HS-5 (cell line): ENCODE measurements at regions not wholly inside any gene's neighbourhood (a gene's known extent, or its start where the extent isn't known, plus 50 kb on each side); places are given as distances from the start of the nearest gene placed in this dataset.

Source experiments
- DNase-seq: peaks from one replicate; pipeline ENCODE4 v3.0.0-alpha.2; 2012; ENCODE audit warnings: low read depth

DNA sequence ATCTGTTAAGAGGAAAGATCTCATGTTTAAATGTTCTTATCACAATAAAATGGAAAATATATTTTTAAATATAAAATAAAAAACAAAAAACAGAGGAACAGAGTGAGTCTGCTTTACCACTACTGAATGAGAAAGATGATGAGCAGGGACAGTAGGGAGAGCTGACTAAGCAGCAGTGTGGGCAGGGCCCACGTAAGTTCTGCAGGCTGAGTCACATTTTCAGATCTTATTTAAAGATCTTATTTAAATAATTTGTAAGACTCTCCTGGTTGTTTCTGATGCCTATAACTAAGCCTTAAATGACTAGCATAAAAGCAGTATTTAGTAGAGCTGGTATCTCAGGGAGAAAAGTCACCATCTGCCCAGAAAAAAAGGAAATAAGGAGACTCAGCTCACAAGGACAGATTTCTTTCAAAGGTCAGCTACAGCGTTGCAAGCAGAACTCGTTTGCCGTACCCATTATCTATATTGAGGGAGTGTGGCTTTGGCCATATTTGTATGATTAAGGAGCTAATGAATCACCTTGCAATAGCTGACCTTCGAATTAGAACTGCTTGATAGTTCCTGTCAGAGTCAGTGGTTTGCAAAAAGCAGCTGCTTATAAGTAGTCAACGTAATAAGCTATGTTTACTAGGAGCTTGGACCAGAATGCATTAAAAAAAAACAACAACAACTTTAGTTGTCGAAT lies 322.1 kb upstream of the CHAC2 start:
- DNase-seq = no peak

DNA sequence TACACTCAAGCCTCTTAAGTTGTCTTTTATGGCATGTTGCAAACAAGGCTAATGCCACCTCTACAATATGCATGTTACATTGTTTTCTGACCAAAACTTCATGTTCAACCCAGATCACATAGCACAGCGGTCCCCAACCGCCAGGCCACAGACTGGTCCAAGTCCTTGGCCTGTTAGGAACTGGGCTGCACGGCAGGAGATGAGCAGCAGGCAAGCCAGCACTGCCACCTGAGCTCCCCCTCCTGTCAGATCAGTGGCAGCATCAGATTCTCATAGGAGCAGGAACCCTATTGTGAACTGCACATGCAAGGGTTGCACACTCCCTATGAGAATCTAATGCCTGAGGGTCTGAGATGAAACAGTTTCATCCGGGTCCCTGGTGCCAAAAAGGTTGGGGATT lies 324.8 kb upstream of the CHAC2 start:
- DNase-seq = no peak

DNA sequence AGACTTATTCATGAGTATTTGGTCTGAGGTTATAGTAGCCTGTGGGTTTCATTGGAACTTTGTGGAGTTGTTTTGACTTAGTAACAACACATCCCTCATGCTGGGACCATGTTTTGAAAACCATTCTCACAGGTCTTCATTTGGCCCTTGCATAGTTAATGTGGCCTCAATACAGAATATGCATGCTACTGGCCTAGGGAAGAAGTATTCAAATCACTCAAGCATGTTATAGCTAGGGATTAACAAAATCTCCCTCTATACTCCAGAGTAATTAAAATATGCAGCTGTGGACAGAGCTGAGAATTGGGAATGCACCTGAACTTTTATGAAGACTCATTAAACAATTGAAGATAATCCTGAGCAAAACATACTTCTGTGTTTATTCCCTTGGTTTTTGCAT lies 325.5 kb upstream of the CHAC2 start:
- no peak for DNase-seq

DNA sequence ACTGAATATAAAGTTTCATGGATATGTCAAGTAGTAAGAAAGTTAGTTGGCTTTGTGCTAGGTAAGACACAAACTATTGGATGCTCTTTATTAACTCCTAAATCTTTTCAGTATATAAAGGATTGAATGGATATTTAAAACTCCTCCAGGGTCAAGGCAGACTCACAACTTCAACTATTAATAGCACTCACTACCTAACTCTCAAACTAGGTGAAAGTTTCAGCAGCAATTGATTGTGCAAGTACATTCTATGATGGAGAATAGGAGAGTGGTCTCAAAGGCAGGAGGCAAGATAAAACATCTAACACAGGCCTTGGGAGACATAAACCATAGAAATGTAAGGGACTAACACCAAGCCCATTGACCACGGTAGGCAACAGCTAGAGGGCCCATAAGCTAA lies 328.9 kb upstream of the CHAC2 start:
- no peak for DNase-seq

DNA sequence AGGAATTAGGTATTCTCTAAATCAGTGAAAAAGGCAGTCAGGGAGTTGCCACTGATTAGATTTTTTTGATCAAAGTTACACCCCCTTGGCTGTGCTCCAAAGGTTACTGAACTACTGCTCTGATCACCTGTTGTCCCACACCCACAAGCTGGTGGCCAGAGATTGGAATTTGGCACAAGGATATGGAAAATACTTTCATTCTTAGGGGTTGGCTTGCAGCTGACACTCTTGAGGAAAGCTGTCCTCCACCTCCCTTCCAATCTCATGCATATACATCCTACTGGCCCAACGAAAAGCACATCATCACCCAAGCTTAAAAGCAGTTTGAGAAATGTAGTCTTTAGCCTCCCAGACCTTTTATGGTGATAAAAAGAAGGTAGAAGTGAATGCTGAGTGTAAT lies 329.5 kb upstream of the CHAC2 start:
- no peak for DNase-seq

DNA sequence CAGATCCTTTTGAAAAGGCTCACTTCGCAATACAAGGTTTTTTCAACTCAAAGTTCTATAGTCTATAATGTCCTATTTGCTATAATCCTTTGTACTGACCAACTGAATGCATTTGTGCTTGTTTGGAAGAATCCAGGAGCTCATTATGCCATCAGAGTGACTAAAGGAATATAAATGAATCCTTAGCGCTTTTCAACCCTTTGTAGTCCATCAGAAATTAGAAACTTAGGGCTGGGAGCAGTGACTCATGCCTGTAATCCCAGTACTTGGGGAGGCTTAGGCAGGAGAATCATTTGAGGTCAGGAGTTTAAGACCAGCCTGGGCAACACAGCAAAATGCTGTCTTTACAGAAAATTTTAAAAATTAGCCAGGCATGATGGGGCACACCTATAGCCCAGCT lies 330.2 kb upstream of the CHAC2 start:
- DNase-seq = no peak

DNA sequence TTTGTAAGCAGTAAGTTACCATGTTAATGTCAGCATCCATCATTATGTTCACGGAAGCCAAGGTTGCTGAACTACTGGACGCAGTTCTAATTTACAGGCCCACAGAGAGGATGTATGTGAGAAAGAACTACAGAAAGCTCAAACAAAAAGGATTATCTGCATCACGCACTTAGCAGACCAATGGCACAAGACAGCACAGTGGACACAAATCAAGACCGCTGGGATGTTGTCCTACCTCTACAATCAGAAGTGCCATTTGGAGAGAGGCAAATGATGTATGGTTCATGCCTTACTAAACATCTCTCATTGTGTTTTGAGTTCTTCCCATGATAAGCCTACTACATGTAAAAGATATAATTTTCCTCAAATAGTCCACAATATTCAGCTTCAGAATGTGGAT lies 330.7 kb upstream of the CHAC2 start:
- no peak for DNase-seq

DNA sequence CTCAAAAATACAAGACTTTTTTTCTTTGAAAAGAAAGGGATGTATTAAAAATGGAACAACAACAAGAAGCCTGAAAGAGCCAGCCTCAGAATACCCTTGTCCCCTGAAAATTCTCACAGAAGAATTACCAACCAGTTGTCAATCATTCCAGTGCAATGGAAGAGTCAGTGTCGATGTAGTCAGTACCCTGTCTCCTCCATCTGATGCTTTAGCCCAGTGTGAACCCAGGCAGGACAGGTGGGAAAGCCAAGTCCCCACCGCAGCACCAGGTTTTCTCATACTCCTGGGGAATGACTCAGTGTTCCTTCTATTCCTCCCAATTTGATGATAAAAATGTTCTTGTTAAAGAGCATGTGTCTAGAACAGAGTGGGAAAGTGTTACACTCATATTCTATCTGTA lies 332.0 kb upstream of the CHAC2 start:
- DNase-seq = no peak

DNA sequence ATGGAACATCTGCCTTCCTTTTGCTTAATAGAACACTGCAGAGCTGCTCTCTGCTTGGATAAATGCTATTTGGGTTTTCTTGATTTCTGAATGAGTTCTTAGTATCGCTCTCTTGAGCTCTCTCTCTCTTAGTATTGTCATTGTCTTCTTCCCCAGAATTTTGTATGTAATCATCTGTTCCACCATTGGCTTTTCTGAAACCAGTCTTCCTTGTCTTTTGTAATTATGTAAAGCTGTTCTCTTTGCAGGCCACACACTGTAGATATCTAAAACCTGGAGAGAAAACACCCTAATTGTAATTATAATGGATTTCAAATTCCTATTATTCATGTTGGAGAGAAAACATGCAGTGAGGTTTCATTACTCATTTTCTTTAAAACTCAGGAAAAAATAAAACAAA lies 333.1 kb upstream of the CHAC2 start:
- no peak for DNase-seq

DNA sequence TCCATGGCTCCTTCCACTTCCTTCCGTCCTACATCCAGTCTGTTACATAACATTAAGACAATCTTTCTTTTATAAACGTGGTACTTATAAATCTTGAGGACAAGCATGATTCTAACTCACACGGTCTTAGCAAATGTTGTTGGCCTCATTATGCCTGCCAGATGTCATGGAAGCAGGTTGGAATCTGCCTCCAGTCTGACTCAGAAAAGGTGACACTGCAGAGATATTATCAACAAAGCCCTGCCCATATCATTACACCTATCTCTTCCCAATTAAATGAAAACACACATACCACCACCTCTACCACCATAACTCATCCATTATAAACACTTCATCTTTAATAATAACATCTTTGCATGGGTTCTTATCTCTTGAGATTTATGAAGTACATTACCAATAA lies 334.7 kb upstream of the CHAC2 start:
- DNase-seq = no peak

DNA sequence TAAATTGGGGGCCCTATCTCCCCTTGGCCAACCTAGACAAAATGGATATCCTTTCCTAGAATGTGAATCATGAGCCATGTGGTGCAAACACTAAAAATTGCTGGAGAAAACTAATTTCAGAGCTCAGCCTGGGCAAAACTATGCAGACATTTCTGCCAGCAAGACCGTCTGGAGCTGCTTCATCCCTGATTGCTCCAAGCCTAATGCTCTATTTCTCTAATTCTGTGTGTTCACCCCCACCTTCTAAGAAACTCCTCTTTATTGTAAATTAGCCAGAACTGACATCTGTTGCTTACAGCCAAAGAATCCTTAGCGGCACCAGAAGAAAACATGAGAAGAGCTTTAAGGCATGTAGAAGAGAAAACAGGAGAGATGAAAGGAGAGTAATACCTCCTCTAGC lies 337.7 kb upstream of the CHAC2 start:
- DNase-seq = no peak

DNA sequence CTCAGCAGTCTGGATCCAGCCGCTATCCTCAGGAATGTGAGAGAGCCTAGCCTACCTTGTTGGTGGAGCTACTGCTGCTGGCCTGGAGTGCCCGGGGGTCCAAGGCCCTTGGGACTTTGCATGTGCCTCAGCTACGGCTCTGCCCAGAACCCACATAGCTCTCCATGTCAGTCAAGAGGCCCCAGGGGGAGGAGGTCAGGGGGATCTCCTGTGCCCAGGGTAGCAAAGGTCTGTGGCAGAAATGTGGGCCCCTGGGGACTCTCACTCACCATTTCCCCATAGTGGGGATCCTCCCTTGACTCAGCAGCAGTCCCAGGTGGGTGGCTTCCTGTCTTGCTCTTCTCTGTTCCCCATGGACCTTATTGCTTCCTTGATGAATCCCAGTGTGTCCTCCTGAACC lies 342.7 kb upstream of the CHAC2 start:
- no peak for DNase-seq

DNA sequence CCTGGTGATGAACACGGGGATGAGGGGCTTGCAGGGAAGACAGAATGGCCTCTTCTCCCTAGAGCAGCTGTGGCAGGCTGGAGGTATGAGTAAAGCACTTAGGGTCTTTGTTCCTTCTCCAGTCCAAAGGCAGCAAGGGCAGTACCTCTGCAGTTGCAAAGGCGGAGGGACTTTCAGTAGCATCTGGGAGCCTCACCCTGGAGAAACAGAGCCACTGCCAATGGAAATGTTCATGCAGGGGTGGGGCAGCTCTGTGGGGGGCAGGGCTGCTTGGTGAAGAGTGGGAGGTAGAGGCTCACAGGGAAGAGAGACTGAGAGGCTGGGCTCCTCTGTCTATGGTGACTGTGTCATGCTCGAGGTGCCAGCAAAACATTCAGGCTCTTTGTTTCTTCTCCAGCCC lies 344.1 kb upstream of the CHAC2 start:
- no peak for DNase-seq

DNA sequence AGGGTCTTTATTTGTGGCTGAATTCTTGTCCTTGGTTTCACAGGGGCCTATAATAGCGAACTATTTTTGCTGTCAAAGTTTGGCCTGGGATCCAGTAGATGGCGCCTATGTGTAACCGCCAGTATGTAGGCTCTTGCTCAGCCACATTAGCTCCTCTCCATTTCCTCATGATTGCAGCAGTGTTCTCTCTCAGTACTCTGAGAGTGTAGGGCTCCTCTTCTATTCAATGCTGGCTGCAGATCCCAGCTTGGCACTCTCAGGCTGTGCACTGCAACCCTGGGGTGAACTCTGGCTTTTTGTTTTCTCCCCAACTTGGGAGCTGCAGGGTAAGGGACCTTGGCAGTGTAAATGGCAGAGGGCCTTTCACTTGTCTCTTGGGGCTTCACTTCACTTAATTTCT lies 344.6 kb upstream of the CHAC2 start:
- no peak for DNase-seq

DNA sequence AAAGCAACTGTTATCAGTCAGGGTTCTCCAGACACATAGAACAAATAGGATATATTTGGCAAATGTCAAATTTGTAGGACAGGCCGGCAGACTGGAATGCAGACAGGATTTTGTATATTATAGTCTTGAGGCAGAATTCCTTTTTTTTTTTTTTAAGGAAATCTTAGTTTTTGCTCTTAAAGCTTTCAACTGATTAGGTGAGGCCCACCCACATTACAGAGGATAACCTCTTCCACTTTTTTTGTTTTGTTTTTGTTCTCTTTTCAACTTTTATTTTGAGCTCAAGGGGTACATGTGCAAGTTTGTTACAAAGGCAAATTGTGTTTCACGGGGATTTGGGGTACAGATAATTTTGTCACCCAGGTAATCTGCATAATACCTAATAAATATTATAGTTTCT lies 350.2 kb upstream of the CHAC2 start:
- DNase-seq = no peak

DNA sequence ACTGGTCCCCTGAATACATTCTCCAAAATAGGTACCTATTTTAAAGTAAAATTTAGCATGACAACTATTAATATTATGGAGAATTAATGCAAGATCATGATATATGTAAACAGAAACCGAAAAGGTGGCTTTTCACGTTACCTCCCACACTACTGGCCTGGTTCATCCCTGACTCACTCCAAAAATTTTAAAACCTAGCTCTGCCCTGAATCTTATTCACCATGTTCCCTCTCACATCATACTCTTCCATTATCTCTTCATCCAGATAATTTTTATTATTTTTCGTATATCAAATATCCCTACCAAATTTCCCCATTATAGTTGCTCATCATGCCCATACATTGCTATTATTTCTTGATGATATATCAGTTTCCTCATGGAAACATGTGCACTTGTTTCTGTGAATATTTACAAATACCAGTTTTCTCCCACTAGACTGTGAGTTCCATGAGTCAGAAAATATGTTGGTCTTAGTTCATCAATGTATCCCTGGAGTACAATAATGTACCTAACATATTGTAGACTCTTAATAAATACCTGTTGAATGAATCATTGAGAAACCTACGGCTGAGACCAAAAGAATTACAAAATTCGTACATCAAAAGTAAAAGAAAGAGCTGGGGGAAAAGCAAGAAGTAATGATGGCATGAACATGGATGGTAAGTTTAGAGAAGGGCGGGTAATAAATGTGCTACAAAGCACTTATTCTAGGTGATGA lies 360.1 kb upstream of the CHAC2 start:
- DNase-seq = no peak

DNA sequence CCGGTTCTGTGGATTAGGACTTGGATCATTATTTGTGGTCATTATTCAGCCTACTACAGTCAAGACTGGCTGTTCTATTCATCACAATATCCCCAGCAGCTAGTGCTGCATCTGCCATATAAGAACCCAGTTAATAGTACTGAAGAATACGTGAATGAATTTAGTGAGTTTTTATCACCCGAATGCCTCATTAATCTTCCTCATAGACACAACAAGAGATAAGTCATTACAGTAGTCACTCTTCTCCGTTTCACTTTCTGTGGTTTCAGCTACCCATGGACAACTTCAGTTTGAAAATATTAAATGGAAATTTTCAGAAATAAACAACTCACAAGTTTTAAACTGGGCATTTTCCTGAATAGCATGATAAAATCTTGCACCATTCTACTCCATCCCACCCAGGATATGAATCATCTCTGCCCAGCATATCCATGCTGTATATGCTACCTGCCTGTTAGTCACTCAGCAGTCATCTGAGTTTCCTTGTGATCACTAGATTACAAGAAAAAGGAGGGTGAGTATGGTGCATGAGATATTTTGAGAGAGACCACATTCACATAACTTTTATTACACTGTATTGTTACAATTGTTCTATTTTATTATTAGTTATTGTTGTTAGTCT lies 363.7 kb upstream of the CHAC2 start:
- DNase-seq = peak; percentile 60

DNA sequence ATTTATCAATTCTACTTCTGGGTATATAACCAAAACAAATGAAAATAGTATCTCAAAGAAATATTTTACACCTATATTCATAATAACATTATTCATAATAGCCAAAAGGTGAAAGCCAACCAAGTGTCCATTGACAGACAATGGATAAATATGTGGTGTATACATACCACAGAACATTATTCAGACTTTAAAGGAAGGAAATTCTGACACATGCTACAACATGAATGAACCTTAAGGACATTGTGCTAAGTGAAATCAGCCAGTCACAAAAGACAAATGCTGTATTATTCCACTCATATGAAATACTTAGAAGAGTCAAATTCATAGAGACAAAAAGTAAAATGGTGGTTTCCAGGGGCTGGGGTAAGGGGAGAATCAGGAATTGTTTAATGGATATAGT lies 370.5 kb upstream of the CHAC2 start:
- no peak for DNase-seq

DNA sequence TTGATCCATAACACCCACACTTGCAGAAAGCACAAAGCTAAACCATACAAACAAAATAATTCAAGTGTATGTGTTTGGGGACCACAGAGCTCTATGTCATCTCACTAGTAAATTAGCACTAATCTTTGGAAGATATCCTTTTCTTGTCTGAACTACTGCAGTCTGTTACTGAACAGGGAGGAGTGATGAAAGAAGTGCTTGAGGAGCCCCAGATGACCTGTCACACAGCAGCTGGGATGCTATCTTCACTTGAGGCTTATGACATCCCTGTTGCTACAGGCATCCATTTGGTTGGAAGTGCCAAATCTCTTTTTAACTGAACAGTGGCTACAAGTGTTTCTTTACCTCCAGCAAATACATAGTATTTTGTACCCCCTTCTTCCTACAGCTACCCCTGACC lies 386.3 kb upstream of the CHAC2 start:
- no peak for DNase-seq

DNA sequence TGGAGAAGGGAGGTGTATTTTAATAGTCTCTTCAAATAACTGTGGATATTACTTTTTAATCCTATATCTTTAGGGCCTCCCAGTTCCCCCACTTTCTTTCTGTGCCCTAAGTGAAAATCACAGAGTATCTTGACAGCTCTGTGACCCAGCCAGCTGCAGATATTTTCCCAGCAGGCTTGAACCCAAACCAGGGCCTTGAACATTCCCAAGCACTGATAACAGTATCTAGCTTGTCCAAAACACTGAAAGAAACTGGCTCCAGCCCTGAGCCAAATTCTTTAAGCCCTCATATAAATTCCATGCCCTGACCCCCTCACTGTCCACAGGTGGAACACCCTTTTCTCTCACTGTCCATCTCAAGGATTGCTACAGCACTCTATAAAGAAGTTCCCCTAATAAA lies 388.1 kb upstream of the CHAC2 start:
- no peak for DNase-seq

DNA sequence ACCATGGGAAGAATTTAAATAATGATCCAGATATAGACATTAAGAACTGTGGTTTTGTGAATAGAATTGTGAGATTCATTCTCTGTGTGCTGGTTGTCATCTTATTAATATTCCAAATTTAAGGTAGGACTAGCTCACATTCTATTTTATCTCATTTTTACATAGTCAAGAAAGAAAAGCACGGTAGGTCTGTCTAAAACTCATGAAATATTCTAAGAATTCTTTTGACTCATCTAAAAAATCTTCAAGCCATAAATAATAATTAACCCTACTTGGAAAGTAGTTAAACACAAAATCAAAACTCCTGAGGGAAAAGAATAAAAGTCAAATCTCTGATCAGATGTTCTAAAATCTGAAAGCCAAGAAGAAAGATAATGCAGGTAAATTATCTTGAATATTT lies 388.8 kb upstream of the CHAC2 start:
- DNase-seq = no peak

DNA sequence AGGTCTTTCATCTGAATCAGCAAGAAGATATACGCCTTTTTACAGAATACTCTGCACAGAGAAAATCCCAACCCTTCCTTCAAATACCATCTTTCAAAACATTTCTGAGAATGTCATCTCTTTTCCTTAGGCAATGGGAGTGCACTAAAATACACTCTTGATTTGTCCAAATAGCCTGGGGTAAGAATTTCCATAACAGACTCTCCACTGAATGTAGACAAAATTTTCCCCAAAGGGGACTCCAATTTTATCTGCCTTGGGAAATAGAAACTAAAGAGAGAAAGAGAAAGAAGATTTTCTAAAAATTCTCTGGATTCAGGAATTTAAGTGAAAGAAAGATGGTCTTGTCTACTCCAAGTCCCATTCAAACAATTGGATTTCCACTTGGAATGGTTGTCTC lies 394.5 kb upstream of the CHAC2 start:
- DNase-seq = no peak

DNA sequence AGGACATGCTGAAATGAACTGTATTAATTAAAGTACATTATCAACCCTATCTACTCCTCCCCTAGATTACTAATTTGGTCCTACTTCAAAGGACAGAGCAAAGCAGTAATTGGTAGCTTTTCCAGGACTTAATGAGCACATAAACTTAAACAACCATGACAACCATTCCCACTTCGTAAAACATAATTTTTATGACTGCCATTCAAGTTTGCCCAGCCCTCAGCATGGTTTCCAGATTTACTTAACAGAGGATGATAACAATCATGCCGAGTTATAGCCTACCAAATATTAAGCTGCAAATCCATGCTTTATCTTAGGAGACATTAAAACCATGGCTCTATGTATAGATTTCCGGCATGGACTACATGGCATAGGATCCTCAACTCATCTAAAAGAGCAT lies 401.1 kb upstream of the CHAC2 start:
- DNase-seq = no peak

DNA sequence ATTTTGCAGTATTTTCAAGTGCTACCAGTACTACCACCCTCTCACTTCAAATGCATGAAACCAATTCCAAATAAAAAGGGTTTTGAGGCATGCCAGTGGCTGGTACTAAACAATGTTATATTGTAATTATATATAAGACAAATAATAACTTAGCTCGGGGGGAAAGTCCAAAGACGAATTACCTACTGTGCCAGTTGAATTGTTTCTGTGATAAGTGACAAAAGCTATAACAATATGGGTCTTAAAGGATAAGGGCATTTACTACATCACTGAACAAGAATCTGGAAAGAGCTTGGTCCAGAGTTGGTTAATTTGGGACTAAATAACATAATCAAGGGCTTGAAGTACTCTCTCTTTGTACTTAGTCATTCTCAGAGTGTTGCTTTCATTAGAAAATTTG lies 404.7 kb upstream of the CHAC2 start:
- DNase-seq = no peak
